ENCODE measurements at regions not wholly inside any gene's neighbourhood (a gene's known extent, or its start where the extent isn't known, plus 50 kb on each side); places are given as distances from the start of the nearest gene placed in this dataset.
A peak's percentile ranks its signal among the peaks of the same experiment; 100 is the strongest.

GRCh38 chr18:34647251-34647650 lies 62.8 kb upstream of the DTNA start:
- peak; percentile 76 for DNase-seq

GRCh38 chr18:34648269-34648985 lies 61.7 kb upstream of the DTNA start:
- no peak for DNase-seq

GRCh38 chr18:34649080-34649479 lies 61.0 kb upstream of the DTNA start:
- no peak for DNase-seq

GRCh38 chr18:34650121-34650545 lies 60.0 kb upstream of the DTNA start:
- DNase-seq: no peak

- DNase-seq: no peak
Measured at GRCh38 chr18:34651586-34652369, 58.3 kb upstream of the DTNA start.

- no peak for DNase-seq
Measured at GRCh38 chr18:34655131-34655530, 55.0 kb upstream of the DTNA start.

- no peak for DNase-seq
Measured at GRCh38 chr18:34657860-34658500, 52.1 kb upstream of the DTNA start.

- DNase-seq: no peak
Measured at GRCh38 chr18:34659579-34660517, 50.2 kb upstream of the DTNA start.

Data from NCI-H2171 treated with DMSO at 0.1 percent for 48 hours (cell line).